HG02759 (cell line): ENCODE measurements at regions not wholly inside any gene's neighbourhood (a gene's known extent, or its start where the extent isn't known, plus 50 kb on each side); places are given as distances from the start of the nearest gene placed in this dataset.
"Not testable (repeated sequence)": the region's sequence is repeated elsewhere in the genome, so short reads cannot be mapped to it uniquely, and the experiment has no call there.

Experiments used
- ATAC-seq: cut with Tn5 transposase; IDR thresholded peaks from one replicate; pipeline ENCODE4 v1.9.1; 2021; ENCODE audit warnings: mild to moderate bottlenecking, moderate library complexity; ENCODE audit not compliant: unreplicated experiment

GRCh38 chr5:67774786-67775185 lies 440.8 kb upstream of the PIK3R1 start:
- ATAC-seq = no peak

GRCh38 chr5:67774267-67774552 lies 441.3 kb upstream of the PIK3R1 start:
- no peak for ATAC-seq

GRCh38 chr5:67773411-67774266 lies 441.9 kb upstream of the PIK3R1 start:
- no peak for ATAC-seq

GRCh38 chr5:67771791-67772190 lies 443.8 kb upstream of the PIK3R1 start:
- no peak for ATAC-seq

- ATAC-seq = no peak
Measured at GRCh38 chr5:67771221-67771620, 444.3 kb upstream of the PIK3R1 start.

- no peak for ATAC-seq
Measured at GRCh38 chr5:67770431-67771025, 445.0 kb upstream of the PIK3R1 start.

GRCh38 chr5:67765697-67766096 lies 449.9 kb upstream of the PIK3R1 start:
- ATAC-seq = no peak

- not testable (repeated sequence) for ATAC-seq
Measured at GRCh38 chr5:67757771-67758170, 457.8 kb upstream of the PIK3R1 start.

GRCh38 chr5:67752357-67752708 lies 463.2 kb upstream of the PIK3R1 start:
- ATAC-seq = no peak

GRCh38 chr5:67748165-67748690 lies 467.3 kb upstream of the PIK3R1 start:
- no peak for ATAC-seq

- no peak for ATAC-seq
Measured at GRCh38 chr5:67747096-67747495, 468.5 kb upstream of the PIK3R1 start.

GRCh38 chr5:67746608-67747007 lies 468.9 kb upstream of the PIK3R1 start:
- not testable (repeated sequence) for ATAC-seq

- no peak for ATAC-seq
Measured at GRCh38 chr5:67746103-67746502, 469.5 kb upstream of the PIK3R1 start.

GRCh38 chr5:67732921-67733320 lies 482.6 kb upstream of the PIK3R1 start:
- ATAC-seq = no peak

GRCh38 chr5:67732471-67732870 lies 483.1 kb upstream of the PIK3R1 start:
- ATAC-seq = no peak

GRCh38 chr5:67731886-67732285 lies 483.7 kb upstream of the PIK3R1 start:
- no peak for ATAC-seq

- no peak for ATAC-seq
Measured at GRCh38 chr5:67730917-67731474, 484.6 kb upstream of the PIK3R1 start.

GRCh38 chr5:67728326-67728890 lies 487.1 kb upstream of the PIK3R1 start:
- ATAC-seq = no peak

- ATAC-seq = no peak
Measured at GRCh38 chr5:67725604-67726003, 490.0 kb upstream of the PIK3R1 start.

- no peak for ATAC-seq
Measured at GRCh38 chr5:67724412-67725135, 491.0 kb upstream of the PIK3R1 start.

GRCh38 chr5:67723873-67724272 lies 491.7 kb upstream of the PIK3R1 start:
- no peak for ATAC-seq
